Bronchial epithelial cell (primary cell): ENCODE measurements at regions not wholly inside any gene's neighbourhood (a gene's known extent, or its start where the extent isn't known, plus 50 kb on each side); places are given as distances from the start of the nearest gene placed in this dataset.
A peak's percentile ranks its signal among the peaks of the same experiment; 100 is the strongest.
"Not testable (repeated sequence)": the region's sequence is repeated elsewhere in the genome, so short reads cannot be mapped to it uniquely, and the experiment has no call there.

Experiments
- DNase-seq: peaks from one replicate; pipeline ENCODE4 v3.0.0-alpha.2; 2010; ENCODE audit warnings: low read depth
- FAIRE-seq: peaks from 2 replicates; lab custom pipeline; 2011; peaks lifted over from hg19 to GRCh38; lab: Jason Lieb, UNC
- H3K27me3 ChIP-seq: 2 replicates; pipeline ENCODE4 v1.5.1; 2011; ENCODE audit warnings: low read length; ENCODE audit not compliant: control insufficient read depth, insufficient read depth
- H3K36me3 ChIP-seq: 2 replicates; pipeline ENCODE4 v1.5.1; 2011; ENCODE audit warnings: low read length; ENCODE audit not compliant: control insufficient read depth, insufficient read depth
- H3K4me3 ChIP-seq: 2 replicates; pipeline ENCODE4 v1.5.1; 2011; ENCODE audit warnings: mild to moderate bottlenecking, low read depth, low read length, control low read depth
- TF ChIP-seq, protein P1 (sequence below): IDR thresholded peaks from 2 replicates; pipeline ENCODE4 v1.5.1; 2011; ENCODE audit warnings: mild to moderate bottlenecking, moderate library complexity, low read length, control low read depth, inconsistent platforms; ENCODE audit not compliant: insufficient read depth, severe bottlenecking

DNA sequence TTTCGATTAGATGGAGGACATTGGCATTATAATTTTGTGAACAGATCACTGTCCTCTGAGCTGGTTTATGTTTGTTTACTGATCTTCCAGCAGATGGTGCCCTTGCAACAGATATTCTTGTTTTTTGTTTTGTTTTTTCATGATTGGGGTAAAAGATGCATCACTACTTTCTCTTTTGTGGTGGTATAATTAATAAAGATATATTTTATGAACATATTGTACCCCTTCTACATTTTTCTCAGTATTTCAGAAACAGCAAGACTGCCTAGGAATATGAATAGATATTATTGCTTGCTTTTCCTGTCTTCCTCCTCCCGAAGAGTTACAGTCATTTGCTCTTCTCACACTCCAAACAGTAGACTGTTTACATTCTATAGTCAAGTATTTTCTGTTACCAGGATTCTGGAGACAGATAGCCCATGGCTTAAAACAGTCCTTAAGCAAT, 905.2 kb downstream of the TRAM1L1 start:
- H3K36me3 ChIP-seq, result no peaks in the 10 kb centered on the region
- DNase-seq, result peak; percentile 8
- no peak overlapping the region for H3K4me3 ChIP-seq
- H3K27me3 ChIP-seq, result no peaks in the 10 kb centered on the region
- FAIRE-seq, result no peak
- TF ChIP-seq, protein P1, sequence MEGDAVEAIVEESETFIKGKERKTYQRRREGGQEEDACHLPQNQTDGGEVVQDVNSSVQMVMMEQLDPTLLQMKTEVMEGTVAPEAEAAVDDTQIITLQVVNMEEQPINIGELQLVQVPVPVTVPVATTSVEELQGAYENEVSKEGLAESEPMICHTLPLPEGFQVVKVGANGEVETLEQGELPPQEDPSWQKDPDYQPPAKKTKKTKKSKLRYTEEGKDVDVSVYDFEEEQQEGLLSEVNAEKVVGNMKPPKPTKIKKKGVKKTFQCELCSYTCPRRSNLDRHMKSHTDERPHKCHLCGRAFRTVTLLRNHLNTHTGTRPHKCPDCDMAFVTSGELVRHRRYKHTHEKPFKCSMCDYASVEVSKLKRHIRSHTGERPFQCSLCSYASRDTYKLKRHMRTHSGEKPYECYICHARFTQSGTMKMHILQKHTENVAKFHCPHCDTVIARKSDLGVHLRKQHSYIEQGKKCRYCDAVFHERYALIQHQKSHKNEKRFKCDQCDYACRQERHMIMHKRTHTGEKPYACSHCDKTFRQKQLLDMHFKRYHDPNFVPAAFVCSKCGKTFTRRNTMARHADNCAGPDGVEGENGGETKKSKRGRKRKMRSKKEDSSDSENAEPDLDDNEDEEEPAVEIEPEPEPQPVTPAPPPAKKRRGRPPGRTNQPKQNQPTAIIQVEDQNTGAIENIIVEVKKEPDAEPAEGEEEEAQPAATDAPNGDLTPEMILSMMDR, result peak; percentile 33

DNA sequence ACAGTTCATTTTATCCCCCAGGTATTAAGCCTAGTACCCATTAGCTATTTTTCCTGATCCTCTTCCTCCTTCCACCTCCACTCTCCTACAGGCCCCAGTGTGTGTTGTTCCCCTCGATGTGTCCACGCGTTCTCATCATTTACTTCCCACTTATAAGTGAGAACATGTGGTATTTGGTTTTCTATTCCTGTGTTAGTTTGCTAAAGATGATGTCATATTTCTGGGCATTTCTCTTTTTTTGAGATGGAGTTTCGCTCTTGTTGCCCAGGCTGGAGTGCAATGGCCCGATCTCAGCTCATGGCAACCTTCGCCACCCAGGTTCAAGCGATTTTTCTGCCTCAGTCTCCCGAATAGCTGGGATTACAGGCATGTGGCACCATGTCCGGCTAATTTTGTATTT, 934.0 kb downstream of the TRAM1L1 start:
- DNase-seq, FAIRE-seq, H3K4me3 ChIP-seq, H3K27me3 ChIP-seq, H3K36me3 ChIP-seq: not testable (repeated sequence)

DNA sequence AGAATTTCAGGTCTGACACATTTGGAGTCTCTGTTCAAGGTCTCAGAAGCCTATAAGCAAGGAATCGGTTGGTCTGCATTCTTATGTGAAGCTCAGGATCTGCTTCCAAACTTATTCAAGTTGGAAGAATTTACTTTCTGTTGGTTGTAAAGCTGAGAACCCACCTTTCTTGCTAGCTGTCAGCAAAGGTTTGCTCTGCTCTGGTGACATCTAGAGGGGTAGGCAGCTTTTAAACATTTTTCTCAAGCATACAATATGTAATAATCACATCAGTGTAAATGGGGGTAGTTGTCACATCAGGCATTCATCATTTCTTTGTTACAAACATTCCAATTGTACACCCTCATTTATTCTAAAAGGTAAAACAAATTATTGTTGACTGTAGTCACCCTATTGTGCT, 935.2 kb downstream of the TRAM1L1 start:
- no peak overlapping the region for H3K4me3 ChIP-seq
- DNase-seq (no peak), FAIRE-seq (no peak)
- no peaks in the 10 kb centered on the region for H3K36me3 ChIP-seq
- TF ChIP-seq, protein P1, result no peak
- no peaks in the 10 kb centered on the region for H3K27me3 ChIP-seq

DNA sequence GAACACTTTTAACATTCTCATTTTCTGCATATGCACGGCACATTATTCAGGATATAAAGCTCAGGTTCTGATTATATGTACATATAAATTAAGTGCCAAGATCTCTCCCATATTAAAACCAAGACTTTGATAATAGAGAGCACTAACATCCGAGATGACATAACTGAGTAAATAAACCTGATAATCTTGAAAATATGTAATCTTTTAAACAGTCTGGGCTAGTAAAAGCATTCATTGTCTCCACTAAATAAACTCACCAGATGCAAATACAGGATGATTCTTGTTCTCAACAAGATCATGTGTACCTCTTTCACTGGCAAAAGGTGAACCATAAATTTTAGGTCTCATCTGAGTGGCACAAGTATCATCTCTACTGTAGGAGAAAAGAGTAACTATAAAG, 942.2 kb downstream of the TRAM1L1 start:
- H3K36me3 ChIP-seq, result no peaks in the 10 kb centered on the region
- TF ChIP-seq, protein P1, result no peak
- DNase-seq (peak; percentile 8), FAIRE-seq (no peak)
- no peaks in the 10 kb centered on the region for H3K27me3 ChIP-seq
- no peak overlapping the region for H3K4me3 ChIP-seq

DNA sequence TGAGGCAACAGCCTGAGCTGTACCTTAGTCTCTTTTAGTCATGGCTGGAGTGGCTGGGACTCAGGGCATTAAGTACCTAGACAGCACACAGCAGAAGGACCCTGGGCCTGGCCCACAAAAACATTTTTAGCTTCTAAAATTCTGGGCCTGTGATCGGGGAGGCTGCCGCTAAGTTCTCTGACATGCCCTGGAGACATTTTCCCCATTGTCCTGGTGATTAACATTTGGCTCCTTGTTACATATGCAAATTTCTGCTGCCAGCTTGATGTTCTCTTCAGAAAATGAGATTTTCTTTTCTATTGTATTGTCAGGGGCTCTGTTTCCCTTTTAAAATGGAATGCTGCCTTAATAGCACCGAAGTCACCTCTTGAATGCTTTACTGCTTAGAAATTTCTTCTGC, 952.4 kb downstream of the TRAM1L1 start:
- TF ChIP-seq, protein P1, result no peak
- DNase-seq, result no peak
- Histone ChIP-seq H3K36me3 (no peaks in the 10 kb centered on the region), H3K27me3 (no peaks in the 10 kb centered on the region), H3K4me3 (no peak overlapping the region)
- FAIRE-seq, result no peak

DNA sequence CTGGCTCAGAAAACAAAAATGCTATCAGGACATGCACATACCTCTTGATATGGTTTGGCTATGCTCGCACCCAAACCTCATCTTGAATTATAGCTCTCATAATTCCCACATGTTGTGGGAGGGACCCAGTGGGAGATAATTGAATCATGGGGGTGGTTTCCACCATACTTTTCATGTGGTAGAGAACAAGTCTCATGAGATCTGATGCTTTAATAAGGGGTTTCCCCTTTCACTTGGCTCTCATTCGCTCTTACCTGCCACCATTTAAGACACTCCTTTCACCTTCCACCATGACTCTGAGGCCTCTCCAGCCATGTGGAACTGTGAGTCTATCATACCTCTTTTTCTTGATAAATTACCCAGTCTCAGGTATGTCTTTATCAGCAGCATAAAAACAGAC, 958.6 kb downstream of the TRAM1L1 start:
- H3K36me3 ChIP-seq, result no peaks in the 10 kb centered on the region
- TF ChIP-seq, protein P1, result no peak
- H3K4me3 ChIP-seq, result no peak overlapping the region
- no peak for FAIRE-seq
- H3K27me3 ChIP-seq, result no peaks in the 10 kb centered on the region
- DNase-seq, result no peak
